ENCODE measurements at regions not wholly inside any gene's neighbourhood (a gene's known extent, or its start where the extent isn't known, plus 50 kb on each side); places are given as distances from the start of the nearest gene placed in this dataset.
"Not testable (repeated sequence)": the region's sequence is repeated elsewhere in the genome, so short reads cannot be mapped to it uniquely, and the experiment has no call there.

GRCh38 chr2:53356291-53356905, 411.2 kb upstream of the CHAC2 start:
- DNase-seq: no peak

- no peak for DNase-seq
These were observed 414.2 kb upstream of the CHAC2 start for GRCh38 chr2:53353135-53354114.

- DNase-seq: no peak
These were observed 420.3 kb upstream of the CHAC2 start for GRCh38 chr2:53347269-53347668.

GRCh38 chr2:53342248-53342647, 425.4 kb upstream of the CHAC2 start:
- no peak for DNase-seq

GRCh38 chr2:53334610-53335009, 433.0 kb upstream of the CHAC2 start:
- DNase-seq: no peak

- DNase-seq: no peak
These were observed 435.9 kb upstream of the CHAC2 start for GRCh38 chr2:53331667-53332066.

- DNase-seq: no peak
These were observed 449.7 kb upstream of the CHAC2 start for GRCh38 chr2:53317861-53318260.

GRCh38 chr2:53315149-53315548, 452.5 kb upstream of the CHAC2 start:
- DNase-seq: no peak

- DNase-seq: no peak
These were observed 452.9 kb upstream of the CHAC2 start for GRCh38 chr2:53314718-53315117.

GRCh38 chr2:53313644-53314043, 454.0 kb upstream of the CHAC2 start:
- not testable (repeated sequence) for DNase-seq

GRCh38 chr2:53312721-53313120, 454.9 kb upstream of the CHAC2 start:
- no peak for DNase-seq

GRCh38 chr2:53312181-53312580, 455.4 kb upstream of the CHAC2 start:
- no peak for DNase-seq

GRCh38 chr2:53303012-53303578, 464.5 kb upstream of the CHAC2 start:
- DNase-seq: no peak

- DNase-seq: no peak
These were observed 465.1 kb upstream of the CHAC2 start for GRCh38 chr2:53302455-53302854.

GRCh38 chr2:53289309-53290006, 478.1 kb upstream of the CHAC2 start:
- DNase-seq: no peak

GRCh38 chr2:53286345-53286744, 481.3 kb upstream of the CHAC2 start:
- no peak for DNase-seq

- DNase-seq: no peak
These were observed 491.9 kb upstream of the CHAC2 start for GRCh38 chr2:53275743-53276142.

- no peak for DNase-seq
These were observed 499.0 kb upstream of the CHAC2 start for GRCh38 chr2:53268626-53269025.

- no peak for DNase-seq
These were observed 499.5 kb upstream of the CHAC2 start for GRCh38 chr2:53268086-53268485.

GRCh38 chr2:53265544-53266299, 501.9 kb upstream of the CHAC2 start:
- no peak for DNase-seq

GRCh38 chr2:53260568-53260967, 507.0 kb upstream of the CHAC2 start:
- DNase-seq: no peak

GRCh38 chr2:53259395-53260009, 508.1 kb upstream of the CHAC2 start:
- no peak for DNase-seq

All from central memory CD4-positive, alpha-beta T cell (primary cell).